ENCODE measurements at regions not wholly inside any gene's neighbourhood (a gene's known extent, or its start where the extent isn't known, plus 50 kb on each side); places are given as distances from the start of the nearest gene placed in this dataset.

DNA sequence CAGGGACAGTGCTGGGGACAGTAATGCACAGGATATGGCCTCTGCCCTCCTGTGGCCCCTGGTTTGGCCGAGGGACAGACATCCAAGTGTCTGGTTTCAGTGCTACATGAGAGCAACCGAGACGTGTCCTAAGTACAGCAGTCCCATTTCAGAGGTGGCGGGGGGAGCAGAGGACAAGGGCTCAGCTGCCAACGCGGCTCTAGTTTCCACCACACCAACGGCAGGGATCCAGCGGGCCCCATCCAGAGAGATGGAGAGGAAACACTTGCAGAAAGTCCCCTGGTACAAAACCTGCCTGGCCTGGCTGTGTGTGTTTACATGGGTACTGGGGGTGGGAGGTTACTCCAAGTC lies 125.8 kb upstream of the SMURF2 start:
- no peak for TF ChIP-seq POLR2A (IDR thresholded peaks at IDR 0.05)
- no peak for TF ChIP-seq CTCF (IDR thresholded peaks at IDR 0.05)
